GM18861 (cell line): ENCODE measurements at regions not wholly inside any gene's neighbourhood (a gene's known extent, or its start where the extent isn't known, plus 50 kb on each side); places are given as distances from the start of the nearest gene placed in this dataset.

Experiments used
- ATAC-seq: cut with Tn5 transposase; IDR thresholded peaks from one replicate; pipeline ENCODE4 v1.9.1; 2021; ENCODE audit not compliant: unreplicated experiment

GRCh38 chr3:161989012-161989411, 492.4 kb downstream of the OTOL1 start:
- ATAC-seq: no peak

- ATAC-seq: no peak
These were observed 493.4 kb downstream of the OTOL1 start for GRCh38 chr3:161990036-161990435.

GRCh38 chr3:161991901-161992540, 495.4 kb downstream of the OTOL1 start:
- no peak for ATAC-seq

- ATAC-seq: no peak
These were observed 503.2 kb downstream of the OTOL1 start for GRCh38 chr3:161999846-162000245.

- ATAC-seq: no peak
These were observed 511.1 kb downstream of the OTOL1 start for GRCh38 chr3:162007722-162008121.

- no peak for ATAC-seq
These were observed 516.0 kb downstream of the OTOL1 start for GRCh38 chr3:162012633-162013032.

GRCh38 chr3:162014284-162014683, 517.7 kb downstream of the OTOL1 start:
- ATAC-seq: no peak

GRCh38 chr3:162015856-162016255, 519.2 kb downstream of the OTOL1 start:
- no peak for ATAC-seq

GRCh38 chr3:162019817-162020216, 523.2 kb downstream of the OTOL1 start:
- no peak for ATAC-seq

GRCh38 chr3:162021206-162021605, 524.6 kb downstream of the OTOL1 start:
- no peak for ATAC-seq

- no peak for ATAC-seq
These were observed 526.3 kb downstream of the OTOL1 start for GRCh38 chr3:162022911-162023310.

GRCh38 chr3:162029736-162030135, 533.1 kb downstream of the OTOL1 start:
- no peak for ATAC-seq

GRCh38 chr3:162034368-162034767, 537.8 kb downstream of the OTOL1 start:
- ATAC-seq: no peak

- ATAC-seq: no peak
These were observed 545.0 kb downstream of the OTOL1 start for GRCh38 chr3:162041622-162042021.

GRCh38 chr3:162052636-162053035, 556.0 kb downstream of the OTOL1 start:
- no peak for ATAC-seq

- ATAC-seq: no peak
These were observed 576.1 kb downstream of the OTOL1 start for GRCh38 chr3:162072656-162073164.

- ATAC-seq: no peak
These were observed 576.9 kb downstream of the OTOL1 start for GRCh38 chr3:162073422-162073975.

- no peak for ATAC-seq
These were observed 580.5 kb downstream of the OTOL1 start for GRCh38 chr3:162077108-162077507.

GRCh38 chr3:162082516-162082915, 585.9 kb downstream of the OTOL1 start:
- ATAC-seq: no peak

- no peak for ATAC-seq
These were observed 590.8 kb downstream of the OTOL1 start for GRCh38 chr3:162087361-162087760.

- no peak for ATAC-seq
These were observed 596.1 kb downstream of the OTOL1 start for GRCh38 chr3:162092751-162093150.

- ATAC-seq: no peak
These were observed 597.7 kb downstream of the OTOL1 start for GRCh38 chr3:162094301-162094700.

- no peak for ATAC-seq
These were observed 600.3 kb downstream of the OTOL1 start for GRCh38 chr3:162096874-162097273.
